WERI-Rb-1 (cell line): ENCODE measurements at regions not wholly inside any gene's neighbourhood (a gene's known extent, or its start where the extent isn't known, plus 50 kb on each side); places are given as distances from the start of the nearest gene placed in this dataset.
"Not testable (repeated sequence)": the region's sequence is repeated elsewhere in the genome, so short reads cannot be mapped to it uniquely, and the experiment has no call there.

Experiments used
- DNase-seq: peaks from one replicate; pipeline ENCODE4 v3.0.0-alpha.2; 2020
- H3K27ac ChIP-seq: fragments of 250-450 bp; sonication (Bioruptor Pico); 2 replicates; pipeline ENCODE4 v1.5.1; 2020; ENCODE audit warnings: mild to moderate bottlenecking, moderate library complexity
- H3K27me3 ChIP-seq: fragments of 250-450 bp; sonication (Bioruptor Pico); 2 replicates; pipeline ENCODE4 v1.5.1; 2021; ENCODE audit warnings: mild to moderate bottlenecking, low read depth, moderate library complexity; ENCODE audit not compliant: insufficient read depth, severe bottlenecking
- H3K36me3 ChIP-seq: fragments of 250-450 bp; sonication (Bioruptor Pico); 2 replicates; pipeline ENCODE4 v1.5.1; 2020; ENCODE audit warnings: mild to moderate bottlenecking, moderate library complexity
- H3K4me3 ChIP-seq: 2 replicates; pipeline ENCODE4 v1.5.1; 2011; ENCODE audit warnings: low read depth, mild to moderate bottlenecking, control low read depth, low read length
- H3K9me3 ChIP-seq: fragments of 250-450 bp; sonication (Bioruptor Pico); 2 replicates; pipeline ENCODE4 v1.5.1; 2021; ENCODE audit warnings: mild to moderate bottlenecking, moderate library complexity; ENCODE audit not compliant: severe bottlenecking
- CTCF ChIP-seq: IDR thresholded peaks from 2 replicates; pipeline ENCODE4 v1.5.1; 2011; ENCODE audit warnings: low read depth, mild to moderate bottlenecking, control low read depth, inconsistent platforms, low read length

- DNase-seq, result no peak
- Histone ChIP-seq H3K4me3 (no peak overlapping the region), H3K36me3 (no peaks in the 10 kb centered on the region), H3K9me3 (no peaks in the 10 kb centered on the region), H3K27me3 (peaks cover 94% of the 10 kb centered on the region), H3K27ac (no peak overlapping the region)
- no peak for TF ChIP-seq CTCF
Measured at GRCh38 chr13:111629016-111629415, 308.6 kb downstream of the TEX29 start.

- Histone ChIP-seq H3K27ac (no peak overlapping the region), H3K9me3 (no peaks in the 10 kb centered on the region), H3K36me3 (no peaks in the 10 kb centered on the region), H3K27me3 (peaks cover 94% of the 10 kb centered on the region), H3K4me3 (no peak overlapping the region)
- DNase-seq, result no peak
- TF ChIP-seq CTCF, result no peak
Measured at GRCh38 chr13:111629457-111629856, 309.0 kb downstream of the TEX29 start.

- H3K9me3 ChIP-seq, result no peaks in the 10 kb centered on the region
- H3K4me3 ChIP-seq, result no peak overlapping the region
- no peak for TF ChIP-seq CTCF
- H3K36me3 ChIP-seq, result no peaks in the 10 kb centered on the region
- no peak for DNase-seq
- H3K27ac ChIP-seq, result no peak overlapping the region
- H3K27me3 ChIP-seq, result peaks cover 94% of the 10 kb centered on the region
Measured at GRCh38 chr13:111629926-111630325, 309.5 kb downstream of the TEX29 start.

GRCh38 chr13:111630406-111630805 lies 310.0 kb downstream of the TEX29 start:
- TF ChIP-seq CTCF, result 0 out of 2 replicates have a peak, but pooled peaks have one; percentile 27
- no peaks in the 10 kb centered on the region for H3K36me3 ChIP-seq
- no peak overlapping the region for H3K4me3 ChIP-seq
- H3K27ac ChIP-seq, result no peak overlapping the region
- no peaks in the 10 kb centered on the region for H3K9me3 ChIP-seq
- H3K27me3 ChIP-seq, result peaks cover 94% of the 10 kb centered on the region
- no peak for DNase-seq

- peaks cover 94% of the 10 kb centered on the region for H3K27me3 ChIP-seq
- not testable (repeated sequence) for H3K36me3 ChIP-seq, H3K27ac ChIP-seq, H3K9me3 ChIP-seq, H3K4me3 ChIP-seq, DNase-seq
Measured at GRCh38 chr13:111631271-111631670, 310.8 kb downstream of the TEX29 start.

- Histone ChIP-seq H3K27ac (no peak overlapping the region), H3K9me3 (no peaks in the 10 kb centered on the region), H3K36me3 (no peaks in the 10 kb centered on the region), H3K27me3 (peaks cover 92% of the 10 kb centered on the region), H3K4me3 (no peak overlapping the region)
- no peak for DNase-seq
- TF ChIP-seq CTCF, result no peak
Measured at GRCh38 chr13:111632906-111633305, 312.5 kb downstream of the TEX29 start.
